ENCODE measurements at regions not wholly inside any gene's neighbourhood (a gene's known extent, or its start where the extent isn't known, plus 50 kb on each side); places are given as distances from the start of the nearest gene placed in this dataset.
"Not testable (repeated sequence)": the region's sequence is repeated elsewhere in the genome, so short reads cannot be mapped to it uniquely, and the experiment has no call there.

- POLR2A ChIA-PET = no interaction called here
- CTCF ChIA-PET = no interaction called here
- DNase-seq (ENCODE audit: low read depth, low spot score) = no peak
Observed at GRCh38 chr3:89013536-89013935, 93.9 kb upstream of the EPHA3 start.

GRCh38 chr3:89017531-89017930, 89.9 kb upstream of the EPHA3 start:
- Histone ChIP-seq H3K27ac (ENCODE audit: low read depth, low read length) (no peak overlapping the region), H3K4me3 (ENCODE audit: low read depth, low read length) (no peak overlapping the region), H3K27me3 (ENCODE audit: control insufficient read depth, insufficient read depth, low read length) (no peaks in the 10 kb centered on the region), H3K9me3 (ENCODE audit: control insufficient read depth, insufficient read depth, low read length) (no peaks in the 10 kb centered on the region)
- ChIA-PET CTCF (no interaction called here), POLR2A (no interaction called here)
- no peak for DNase-seq (ENCODE audit: low read depth, low spot score)
- TF ChIP-seq CTCF (IDR thresholded peaks at IDR 0.05; ENCODE audit: low read depth, low read length) = no peak

More at GRCh38 chr3:89013536-89013935, 93.9 kb upstream of the EPHA3 start:
- Histone ChIP-seq H3K27me3 (ENCODE audit: control insufficient read depth, insufficient read depth, low read length) (no peaks in the 10 kb centered on the region), H3K27ac (ENCODE audit: low read depth, low read length) (no peak overlapping the region), H3K9me3 (ENCODE audit: control insufficient read depth, insufficient read depth, low read length) (no peaks in the 10 kb centered on the region), H3K4me3 (ENCODE audit: low read depth, low read length) (no peak overlapping the region)
- TF ChIP-seq CTCF (IDR thresholded peaks at IDR 0.05; ENCODE audit: low read depth, low read length) = no peak

DNA sequence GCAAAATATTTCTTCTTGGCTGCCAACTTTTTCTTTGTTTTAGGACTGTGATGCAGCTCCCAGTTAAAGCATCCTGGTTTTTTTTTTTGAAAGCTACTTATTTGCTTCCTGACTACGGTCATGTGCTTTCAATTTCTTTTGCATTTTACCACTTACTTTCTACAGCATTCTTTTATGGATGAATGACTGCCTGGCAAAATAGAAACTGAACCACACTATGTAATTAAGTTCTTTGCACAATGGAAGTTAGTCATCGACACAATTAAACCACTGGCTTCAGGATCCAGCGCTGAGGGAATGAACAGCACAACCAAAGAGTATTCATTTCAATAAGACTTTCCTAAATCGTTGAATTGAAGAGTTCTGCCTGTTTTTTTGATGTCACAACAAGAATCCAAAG, 82.2 kb upstream of the EPHA3 start:
- TF ChIP-seq CTCF (IDR thresholded peaks at IDR 0.05; ENCODE audit: low read depth, low read length) = no peak
- ChIA-PET POLR2A (no interaction called here), CTCF (no interaction called here)
- H3K9me3 ChIP-seq (ENCODE audit: control insufficient read depth, insufficient read depth, low read length) = no peaks in the 10 kb centered on the region
- no peaks in the 10 kb centered on the region for H3K27me3 ChIP-seq (ENCODE audit: control insufficient read depth, insufficient read depth, low read length)
- H3K27ac ChIP-seq (ENCODE audit: low read depth, low read length) = no peak overlapping the region
- no peak for DNase-seq (ENCODE audit: low read depth, low spot score)
- H3K4me3 ChIP-seq (ENCODE audit: low read depth, low read length) = no peak overlapping the region

- no peaks in the 10 kb centered on the region for H3K9me3 ChIP-seq (ENCODE audit: control insufficient read depth, insufficient read depth, low read length)
- no peak overlapping the region for H3K27ac ChIP-seq (ENCODE audit: low read depth, low read length)
- no peak overlapping the region for H3K4me3 ChIP-seq (ENCODE audit: low read depth, low read length)
- POLR2A ChIA-PET = interaction anchor here (0.6 kb wide), 1 partner anchor 11 kb away, joined by 3 read pairs; no protein-coding TSS in a partner anchor
- H3K27me3 ChIP-seq (ENCODE audit: control insufficient read depth, insufficient read depth, low read length) = no peaks in the 10 kb centered on the region
- no peak for TF ChIP-seq CTCF (IDR thresholded peaks at IDR 0.05; ENCODE audit: low read depth, low read length)
- CTCF ChIA-PET = no interaction called here
- no peak for DNase-seq (ENCODE audit: low read depth, low spot score)
Observed at GRCh38 chr3:89032346-89033013, 74.9 kb upstream of the EPHA3 start.

- POLR2A ChIA-PET; CTCF ChIA-PET; DNase-seq (ENCODE audit: low read depth, low spot score): not testable (repeated sequence)
Observed at GRCh38 chr3:89034723-89035122, 72.7 kb upstream of the EPHA3 start.

More at GRCh38 chr3:89034723-89035122, 72.7 kb upstream of the EPHA3 start:
- H3K27ac ChIP-seq (ENCODE audit: low read depth, low read length); H3K9me3 ChIP-seq (ENCODE audit: control insufficient read depth, insufficient read depth, low read length); H3K27me3 ChIP-seq (ENCODE audit: control insufficient read depth, insufficient read depth, low read length); H3K4me3 ChIP-seq (ENCODE audit: low read depth, low read length): not testable (repeated sequence)

Data from AG04450 (cell line).